Activated naive CD4-positive, alpha-beta T cell treated with anti-CD3 and anti-CD28 coated beads, Interleukin-2, amount 50 U/mL, for 16 hours (primary cell): ENCODE measurements at regions not wholly inside any gene's neighbourhood (a gene's known extent, or its start where the extent isn't known, plus 50 kb on each side); places are given as distances from the start of the nearest gene placed in this dataset.

Experiments
- DNase-seq: peaks from one replicate; pipeline ENCODE4 v3.0.0-alpha.2; 2020

DNA sequence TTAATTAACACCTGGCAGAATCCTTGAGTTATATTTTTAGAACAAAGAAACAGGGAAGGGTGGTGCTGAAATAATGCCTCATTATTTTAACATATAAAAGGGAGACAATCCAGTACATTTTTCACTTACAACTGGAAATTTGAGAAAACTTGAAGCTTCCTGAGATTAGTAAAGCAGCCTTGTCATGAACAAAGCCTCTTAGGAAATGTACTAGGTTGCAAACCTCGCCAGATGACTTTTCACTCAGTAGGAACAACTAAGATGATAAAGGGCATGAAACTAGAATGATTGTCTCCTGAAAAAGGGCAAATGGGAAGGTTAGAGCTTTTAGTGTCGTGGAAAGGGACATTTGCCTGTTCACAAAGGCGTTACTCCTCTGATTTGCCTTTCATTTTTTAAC lies 289.6 kb downstream of the ETS1 start:
- no peak for DNase-seq

DNA sequence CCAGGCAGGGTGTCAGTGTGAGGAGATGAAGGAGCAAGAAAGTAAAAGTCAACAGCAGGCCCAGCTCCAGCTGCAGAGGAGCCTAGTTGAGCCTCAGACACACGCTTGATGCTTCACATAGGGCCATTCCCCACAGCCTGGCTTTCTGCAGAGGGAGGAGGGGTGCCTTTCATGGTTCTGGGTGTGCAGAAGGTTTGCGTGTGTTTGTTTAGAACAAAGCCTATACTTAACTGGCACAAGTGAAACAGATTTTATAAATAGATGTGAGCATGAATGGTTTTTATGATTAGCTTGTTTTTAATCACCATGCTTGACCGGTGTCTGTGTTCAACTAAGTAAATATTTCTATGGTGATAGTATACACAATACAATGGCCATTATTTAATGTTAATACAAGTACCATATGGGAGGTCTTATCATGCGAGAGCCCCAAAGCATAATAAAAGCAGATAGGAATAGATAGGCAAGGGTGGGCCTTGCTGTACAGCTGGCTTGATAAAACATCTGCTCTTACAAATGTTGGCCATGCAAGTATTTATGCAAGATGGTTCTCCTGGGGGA lies 290.2 kb downstream of the ETS1 start:
- DNase-seq = peak; percentile 26

DNA sequence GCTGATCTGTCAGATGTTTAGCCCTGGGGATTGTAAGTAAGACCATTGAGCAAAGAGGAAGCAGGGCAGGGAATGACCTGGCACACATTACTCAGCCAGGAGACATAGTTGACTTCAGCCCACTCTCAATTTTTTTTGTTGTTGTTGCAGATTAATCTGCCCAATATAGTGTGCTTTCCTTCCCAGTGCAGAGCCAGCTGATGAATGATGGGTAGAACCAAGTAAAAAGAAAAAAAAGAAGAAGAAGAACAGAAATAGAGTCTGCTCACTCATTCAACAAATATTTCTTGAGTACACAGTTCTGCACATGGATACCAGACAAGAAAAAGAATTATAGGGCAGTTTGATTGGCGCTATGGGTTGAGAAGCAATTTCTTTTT lies 292.7 kb downstream of the ETS1 start:
- DNase-seq = no peak

DNA sequence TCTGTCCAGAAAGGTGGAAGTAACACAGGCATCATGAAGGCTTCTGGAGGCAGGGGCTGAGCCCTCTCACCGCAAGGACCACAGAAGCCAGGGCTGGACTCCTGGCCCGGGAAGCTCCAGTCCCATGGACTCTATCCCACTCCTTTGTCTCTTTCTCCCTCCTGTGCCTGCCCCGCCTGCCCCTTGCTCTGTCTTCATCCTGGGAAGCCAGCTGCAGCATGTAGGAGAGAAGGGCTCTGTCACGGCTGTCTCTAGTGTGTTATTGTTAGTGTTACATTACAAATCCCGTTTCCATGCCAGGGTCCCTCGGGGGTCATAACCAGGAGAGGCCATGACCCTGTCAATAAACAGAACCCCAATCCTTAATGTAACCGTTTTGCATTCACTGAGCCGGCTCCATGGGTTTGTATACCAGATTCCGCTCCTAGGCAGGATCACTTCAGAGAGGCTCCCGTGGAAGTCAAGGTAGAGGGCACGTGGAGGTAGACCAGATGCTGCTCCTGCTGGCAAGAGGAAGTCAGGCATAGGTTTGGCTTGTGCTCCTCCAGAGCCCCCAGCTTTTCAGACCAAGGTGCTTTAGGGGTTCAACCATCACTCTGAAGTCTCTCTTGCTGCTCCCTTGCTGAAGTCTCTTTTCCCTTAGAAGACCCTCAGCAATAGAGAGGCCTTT lies 293.2 kb downstream of the ETS1 start:
- no peak for DNase-seq

DNA sequence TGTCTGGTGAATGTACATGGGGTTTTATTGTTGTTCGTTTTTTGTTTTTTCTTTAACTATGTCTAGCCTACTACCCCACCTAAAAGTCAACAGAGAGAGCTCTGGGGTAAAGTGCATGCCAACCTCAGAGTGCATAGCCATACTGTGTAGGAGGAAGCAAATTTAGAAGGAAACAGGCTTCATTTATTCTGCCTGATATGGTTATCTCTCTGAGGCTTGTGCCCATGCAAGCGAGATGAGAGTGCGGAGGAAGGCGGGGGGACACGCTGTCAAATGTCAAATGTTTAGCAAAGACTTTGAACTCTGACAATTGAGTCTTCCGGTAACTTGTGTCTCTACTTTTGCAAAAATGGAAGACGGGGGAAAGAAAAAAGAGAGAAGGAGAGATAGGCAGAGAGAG lies 295.5 kb downstream of the ETS1 start:
- DNase-seq = peak; percentile 65

DNA sequence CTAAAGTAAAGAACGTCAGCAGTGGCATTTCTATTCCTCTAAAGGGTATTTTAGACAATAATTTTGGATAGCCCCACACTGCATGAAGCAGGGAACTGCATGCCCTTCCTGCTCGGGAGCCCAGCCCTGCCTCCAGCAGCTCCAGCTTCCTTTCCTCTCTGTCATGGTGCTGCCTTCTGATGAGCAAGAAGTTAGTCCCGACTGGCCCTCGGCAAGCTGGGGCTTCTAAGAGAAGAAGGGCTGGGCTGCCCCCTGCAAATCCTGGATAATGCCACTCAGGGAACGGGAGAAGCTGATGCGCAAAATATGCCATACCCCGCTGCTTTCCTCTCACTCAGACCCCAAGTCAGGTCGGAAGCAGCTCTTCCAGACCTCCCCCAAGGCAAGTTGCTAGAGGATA lies 296.4 kb downstream of the ETS1 start:
- DNase-seq = no peak

DNA sequence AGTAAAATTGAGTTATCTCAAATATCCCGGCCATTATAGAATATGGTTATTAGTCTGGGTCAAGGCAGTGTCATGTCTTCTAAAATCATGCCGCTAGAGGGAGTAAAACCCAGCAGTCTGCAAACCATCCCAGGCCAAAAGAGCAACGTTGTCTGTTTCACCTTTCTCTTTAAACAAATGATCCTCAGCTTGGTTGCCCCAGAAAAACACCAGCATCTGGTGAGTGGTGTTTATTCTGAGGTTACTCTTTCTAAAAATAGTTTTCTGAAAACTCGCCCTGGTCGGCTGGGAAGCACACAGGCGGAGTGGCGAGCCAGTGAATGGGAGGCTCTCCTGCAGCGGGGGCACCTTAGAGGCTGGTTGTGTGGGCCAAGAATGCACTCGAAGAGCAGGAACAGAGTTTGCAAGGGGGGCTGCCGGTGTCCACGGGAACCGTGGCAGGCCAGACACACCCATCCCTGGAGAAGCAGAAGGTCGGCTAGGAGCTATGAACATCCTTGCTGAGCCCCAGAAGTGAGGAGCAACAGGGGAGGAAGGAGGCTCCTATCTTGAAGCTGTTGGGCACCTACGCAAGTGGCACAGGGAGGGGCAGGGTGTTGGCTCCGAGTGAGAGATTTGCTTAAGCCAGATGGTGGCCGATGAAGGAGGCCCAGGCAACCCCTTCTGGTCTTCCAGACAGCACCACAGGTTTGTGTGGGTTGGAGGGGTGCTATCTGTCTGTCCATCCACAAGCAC lies 297.1 kb downstream of the ETS1 start:
- DNase-seq = peak; percentile 54

DNA sequence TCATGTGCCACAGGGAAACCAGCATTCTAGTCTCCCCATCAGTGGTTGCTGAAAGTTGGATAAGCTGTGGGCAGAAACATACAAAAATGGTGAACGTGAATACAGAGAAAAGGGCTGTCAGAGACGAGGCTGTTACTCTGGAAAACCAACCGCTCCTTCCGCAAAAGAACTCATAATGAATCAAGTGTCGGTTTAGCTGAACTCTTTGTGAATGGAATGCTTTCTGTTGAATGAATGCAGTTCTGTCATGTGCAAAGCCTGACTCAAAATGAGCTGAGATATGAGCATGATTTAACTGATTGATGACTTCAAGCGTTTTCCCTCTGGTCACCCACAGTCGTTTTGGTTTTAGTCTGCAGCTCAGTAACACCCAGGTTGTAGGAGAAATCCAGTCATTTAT lies 298.3 kb downstream of the ETS1 start:
- no peak for DNase-seq

DNA sequence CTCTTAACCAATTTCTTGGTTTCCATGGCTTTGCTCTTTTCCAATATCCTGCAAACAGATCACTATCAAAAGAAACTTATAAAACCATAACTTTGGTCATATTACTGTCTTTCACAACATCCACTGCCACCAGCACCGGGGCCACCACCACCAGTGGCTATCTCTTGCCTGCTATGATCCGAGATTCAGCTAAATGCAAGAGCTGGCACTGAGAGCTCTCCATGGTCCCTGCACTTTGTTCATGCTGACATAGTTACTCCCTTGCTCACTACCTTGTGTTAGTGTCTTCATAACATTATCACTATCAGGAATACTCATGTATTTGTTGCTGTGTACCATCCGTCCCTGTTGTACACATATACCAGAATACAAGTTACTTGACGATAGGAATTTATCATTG lies 299.0 kb downstream of the ETS1 start:
- no peak for DNase-seq

DNA sequence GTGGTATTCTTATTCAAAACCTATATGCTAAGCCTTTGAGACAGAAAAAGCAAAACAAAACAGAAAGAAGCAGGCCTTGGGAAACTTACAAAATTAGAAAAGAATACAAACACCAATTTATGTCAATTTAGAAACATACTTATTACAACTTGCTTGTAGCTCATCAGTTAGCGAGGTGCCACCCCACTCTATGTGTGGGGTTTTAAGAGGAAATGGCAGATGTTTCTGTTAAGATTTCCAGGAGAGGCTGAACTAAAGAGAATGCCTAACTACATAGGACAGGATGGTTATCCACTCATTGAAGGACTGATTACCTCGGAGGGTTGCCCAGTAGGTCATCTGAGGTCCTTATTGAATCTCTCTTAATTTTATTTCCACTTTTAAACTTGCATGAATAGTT lies 302.0 kb downstream of the ETS1 start:
- DNase-seq = no peak

DNA sequence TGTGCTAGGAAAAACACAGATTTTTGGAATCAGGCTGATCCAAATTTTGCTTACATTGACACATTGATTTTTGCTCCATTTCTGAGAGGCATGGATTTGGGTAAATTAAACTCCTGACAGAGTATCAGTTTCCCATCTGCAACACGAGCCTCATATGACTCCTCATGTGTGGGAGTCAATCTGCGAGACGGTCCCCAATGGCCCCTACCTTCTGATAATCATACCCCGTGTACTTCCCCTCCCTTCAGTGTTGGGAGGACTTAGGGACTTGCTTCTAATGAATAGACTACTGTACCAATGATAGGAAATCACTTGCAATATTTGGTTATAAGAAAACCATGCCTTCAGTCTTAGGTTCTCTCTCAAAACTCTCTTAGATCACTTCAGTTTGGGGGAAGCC lies 302.7 kb downstream of the ETS1 start:
- DNase-seq = no peak

DNA sequence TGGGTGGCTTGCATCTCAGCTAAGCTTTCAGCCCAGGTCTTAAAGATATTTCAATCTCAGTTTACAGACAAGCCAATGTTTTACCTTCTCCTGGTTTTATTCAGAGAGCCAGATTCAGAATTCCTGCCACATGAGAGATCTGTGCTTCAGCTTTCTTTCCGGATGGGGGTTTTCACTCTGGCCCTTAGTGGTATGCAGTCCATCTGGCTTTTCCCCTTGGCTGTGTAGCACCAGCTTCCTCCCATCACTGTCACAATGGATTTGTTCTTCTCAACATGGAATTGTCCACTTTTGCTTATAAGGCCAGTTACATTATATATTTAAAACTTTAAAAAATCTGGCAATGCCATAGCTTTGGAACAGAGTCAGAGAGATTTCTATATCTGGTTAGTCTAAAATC lies 303.9 kb downstream of the ETS1 start:
- no peak for DNase-seq

DNA sequence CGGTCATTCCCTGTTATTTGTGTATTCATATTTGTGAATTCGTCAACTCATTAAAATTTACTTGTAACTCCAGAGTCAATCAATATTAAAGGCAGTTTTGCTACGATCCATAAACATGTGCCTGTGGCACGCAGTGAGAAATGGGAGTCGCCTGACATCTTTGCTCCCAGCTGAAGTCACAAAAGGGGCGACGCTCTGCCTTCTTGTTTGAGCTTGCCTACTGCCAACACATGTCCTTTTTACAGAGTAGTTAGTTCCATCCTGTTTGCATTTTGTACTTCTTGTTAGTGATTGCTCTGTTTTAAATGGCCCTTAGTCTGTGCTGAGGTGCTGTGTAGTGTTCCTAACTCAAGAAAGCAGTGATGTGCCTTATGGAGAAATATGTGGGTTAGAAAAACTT lies 305.3 kb downstream of the ETS1 start:
- no peak for DNase-seq

DNA sequence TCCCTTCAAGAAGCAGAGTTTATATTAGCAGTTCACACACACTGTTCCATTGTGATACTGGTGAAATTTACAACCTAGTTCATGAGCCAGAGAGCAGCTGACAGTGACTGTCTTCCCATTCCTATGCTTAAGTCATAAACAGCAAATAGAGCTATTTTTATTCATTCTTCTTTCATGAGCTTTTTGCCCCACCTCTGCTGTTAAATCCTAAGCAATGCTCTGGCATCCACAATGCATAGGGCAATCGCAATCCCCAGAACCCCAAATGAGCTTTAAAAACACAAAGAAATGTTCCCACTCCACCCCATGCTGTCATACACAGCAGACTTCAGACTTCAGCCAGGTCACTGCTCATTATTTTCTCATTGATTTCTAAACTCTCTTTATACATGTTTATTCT lies 307.5 kb downstream of the ETS1 start:
- no peak for DNase-seq

DNA sequence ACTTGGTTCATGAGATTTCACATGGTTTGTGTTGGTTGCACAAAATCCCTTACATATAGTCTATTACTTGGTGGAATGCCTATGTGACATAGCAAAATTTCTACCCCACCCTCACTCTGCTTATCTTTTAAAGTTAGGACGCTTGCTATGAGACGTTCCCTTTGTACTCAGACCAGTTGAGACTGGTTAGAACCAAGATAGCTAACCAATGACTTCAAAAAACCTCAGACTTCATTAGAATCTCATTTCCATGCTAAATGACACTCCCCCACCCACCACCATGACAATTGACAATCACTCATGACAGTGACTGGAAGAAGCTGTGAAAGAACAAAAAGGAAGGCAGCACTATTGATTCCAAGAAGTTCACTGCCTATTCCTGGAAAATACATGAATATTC lies 313.6 kb downstream of the ETS1 start:
- no peak for DNase-seq

DNA sequence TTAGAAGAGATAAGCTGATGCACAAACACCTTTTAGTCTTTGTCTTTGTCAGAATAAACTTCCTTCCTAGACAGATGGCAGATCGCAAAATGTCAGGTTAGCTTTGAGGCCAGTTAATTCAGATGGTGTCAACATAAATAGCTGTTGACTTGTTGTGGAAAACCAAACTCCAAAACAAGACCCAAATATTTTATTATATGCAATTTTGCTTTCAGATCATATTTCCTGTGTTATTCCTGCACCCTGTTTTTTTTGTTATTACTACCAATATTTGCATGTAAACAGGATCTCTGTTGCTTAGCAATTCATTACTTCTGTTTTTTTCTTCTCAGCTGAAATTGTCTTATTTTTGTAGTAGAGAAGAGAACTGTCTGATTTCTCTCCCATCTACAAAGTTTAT lies 316.0 kb downstream of the ETS1 start:
- DNase-seq = no peak

DNA sequence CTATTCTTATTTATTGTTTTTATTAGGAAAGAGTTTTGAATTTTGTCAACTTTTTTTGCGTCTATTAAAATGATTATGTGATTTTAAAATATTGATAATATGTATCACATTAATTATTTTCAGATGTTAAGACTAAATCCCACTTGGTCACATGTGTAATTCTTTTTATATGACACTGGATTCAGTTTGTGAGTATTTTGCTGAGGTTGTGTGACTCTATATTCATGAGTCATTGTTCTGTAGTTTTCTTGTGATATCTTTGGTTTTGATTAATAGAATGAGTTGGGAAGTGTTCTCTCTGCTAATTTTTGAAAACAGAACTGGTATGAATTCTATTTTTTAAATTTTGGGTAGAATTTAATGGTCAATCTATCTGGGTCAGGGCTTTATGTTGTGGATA lies 317.9 kb downstream of the ETS1 start:
- no peak for DNase-seq

DNA sequence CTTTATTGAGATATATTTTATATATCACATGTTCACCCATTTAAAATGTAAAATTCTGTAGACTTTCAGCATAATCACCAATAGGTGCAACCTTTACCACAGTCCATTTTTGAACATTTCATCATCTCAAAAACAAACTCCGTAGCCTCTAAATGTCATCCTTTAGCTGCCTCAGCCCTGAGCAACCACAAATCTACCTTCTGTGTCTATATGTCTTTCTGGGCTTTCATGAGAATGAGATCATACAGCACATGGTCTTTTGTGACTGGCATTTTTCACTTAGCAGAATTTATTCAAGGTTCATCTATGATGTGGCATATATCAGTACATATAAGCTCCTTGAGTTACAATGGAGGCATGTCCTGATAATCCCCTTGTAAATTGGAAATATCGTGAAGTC lies 320.5 kb downstream of the ETS1 start:
- DNase-seq = no peak

DNA sequence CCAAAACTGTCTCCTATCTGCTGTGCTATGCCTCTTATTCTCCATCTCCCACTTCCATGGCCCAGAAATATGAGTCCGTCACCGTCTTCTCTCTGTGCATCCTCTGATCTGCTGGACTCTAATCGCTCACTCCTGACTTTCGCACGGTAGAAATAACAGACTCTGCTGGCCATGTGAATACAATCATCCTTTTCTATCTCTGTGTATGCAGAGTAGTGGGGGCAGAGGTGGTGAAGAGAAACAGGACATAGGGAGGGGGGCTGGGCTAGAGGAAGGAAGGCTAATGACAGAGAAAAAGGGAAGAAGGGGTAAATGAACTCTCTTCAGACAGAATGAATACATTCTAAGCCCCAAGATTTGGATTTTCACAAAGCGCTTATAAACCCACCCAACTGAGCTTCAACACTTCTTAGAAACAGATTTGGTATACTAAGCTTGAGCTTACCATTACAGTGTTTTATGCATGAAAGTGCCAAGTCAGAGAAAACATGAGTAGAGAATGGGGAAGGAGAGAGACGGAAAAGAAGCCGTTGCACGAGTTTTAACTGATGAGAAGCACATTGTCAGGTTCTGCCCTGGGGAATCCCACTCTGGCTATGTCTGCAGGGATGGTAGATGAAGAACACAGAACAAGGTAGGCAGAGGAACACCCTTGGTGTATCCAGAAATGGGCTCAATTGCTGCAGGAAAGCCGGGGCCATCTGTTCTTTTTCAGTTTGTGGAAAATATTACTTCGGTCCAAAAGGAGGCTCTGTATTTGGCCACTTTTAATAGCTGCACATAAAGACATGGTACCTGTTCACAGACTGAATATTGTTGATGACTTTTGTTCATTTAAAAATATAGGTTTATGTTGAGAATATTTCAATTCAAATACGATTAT lies 324.7 kb downstream of the ETS1 start:
- DNase-seq = no peak

DNA sequence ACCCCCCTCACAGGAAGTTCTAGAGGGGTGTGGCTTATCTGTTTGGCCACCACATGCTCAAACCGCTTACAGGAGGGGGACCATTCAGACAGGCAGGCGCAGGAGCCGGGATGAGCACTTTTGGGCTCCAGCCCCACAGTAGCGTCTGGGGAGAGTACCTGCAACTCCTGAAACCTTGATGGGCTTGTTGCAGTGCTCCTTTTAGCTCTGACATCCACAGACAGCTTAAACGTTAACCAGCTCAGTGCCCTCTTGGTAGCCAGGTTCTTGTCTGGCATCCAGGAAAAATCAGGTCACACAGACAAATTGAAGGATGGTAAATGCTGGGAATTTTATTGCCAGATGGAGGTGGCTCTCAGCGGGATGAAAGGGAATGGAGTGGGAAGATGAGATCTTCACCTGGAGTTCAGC lies 326.3 kb downstream of the ETS1 start:
- no peak for DNase-seq

DNA sequence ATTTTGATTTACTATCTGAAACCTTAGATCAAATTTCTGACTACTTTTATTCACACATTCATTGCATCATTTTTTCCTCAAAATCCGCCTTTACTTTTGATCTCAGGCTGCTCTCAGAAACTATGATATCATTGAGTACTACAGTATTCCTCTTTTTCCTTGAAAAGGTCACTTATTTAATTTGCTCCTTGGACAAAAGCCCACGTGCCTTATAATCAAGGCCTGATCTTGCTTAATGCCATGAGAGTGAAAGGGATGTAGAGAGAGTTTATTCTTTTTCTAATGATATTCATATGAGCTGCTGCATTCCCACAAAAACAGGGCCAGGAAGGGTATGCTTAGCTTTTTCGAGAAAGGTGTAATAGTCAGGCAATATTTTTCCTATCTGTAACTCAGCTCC lies 327.0 kb downstream of the ETS1 start:
- DNase-seq = no peak

DNA sequence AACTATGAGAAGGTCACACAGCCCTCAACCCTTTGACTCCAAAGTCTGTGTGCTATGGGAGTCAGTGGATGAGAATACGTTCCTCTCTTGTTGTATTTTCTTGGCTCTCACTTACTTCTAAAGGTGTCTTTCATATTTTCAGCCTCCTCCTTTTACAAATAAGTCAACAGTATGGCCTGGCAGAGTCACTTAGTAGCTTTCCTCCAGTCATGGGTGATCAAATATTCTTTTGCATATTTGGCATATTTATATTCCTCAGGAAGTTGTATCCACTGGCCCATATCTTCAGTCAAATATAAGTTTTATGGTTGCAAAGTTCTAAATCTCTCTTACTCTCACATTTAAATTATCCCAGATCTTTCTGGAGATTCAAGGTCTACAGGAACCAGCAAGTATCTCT lies 327.5 kb downstream of the ETS1 start:
- no peak for DNase-seq

DNA sequence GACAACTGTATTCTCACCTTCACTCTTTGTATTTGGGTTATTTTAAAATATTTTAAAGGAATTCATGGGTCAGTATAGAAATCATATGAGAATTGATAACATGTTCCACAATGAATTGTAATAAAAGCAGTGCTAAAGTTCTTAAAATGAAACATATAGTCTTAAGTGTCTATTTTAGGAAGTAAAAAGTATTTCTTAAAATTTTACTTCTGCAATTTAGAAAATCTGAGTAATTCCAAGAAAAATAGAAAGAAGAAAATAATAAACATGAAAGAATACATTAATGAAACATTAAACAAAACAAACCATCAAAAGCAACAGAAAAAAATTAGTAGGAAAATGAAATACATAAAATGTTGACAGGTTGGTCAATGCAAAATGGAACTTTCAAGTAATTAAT lies 332.4 kb downstream of the ETS1 start:
- DNase-seq = no peak

DNA sequence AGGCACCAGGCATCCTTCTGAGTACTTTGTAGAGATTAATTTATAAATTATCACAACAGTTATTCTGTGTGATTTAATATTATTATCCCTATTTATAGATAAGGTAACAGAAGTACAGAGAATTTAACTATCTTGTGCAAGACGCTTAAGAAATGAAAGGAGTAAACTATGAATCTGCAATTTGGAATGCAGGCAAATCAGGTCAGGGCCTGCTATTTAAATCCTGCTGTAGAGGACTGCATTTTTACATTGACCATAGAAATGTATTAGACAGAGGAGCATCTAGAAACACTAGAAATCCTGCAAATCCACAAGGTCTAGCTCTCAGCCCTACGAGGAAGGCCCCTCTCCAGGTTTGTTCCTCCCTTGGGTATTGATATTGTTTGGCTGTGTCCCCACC lies 336.2 kb downstream of the ETS1 start:
- no peak for DNase-seq
